PFSK-1 (cell line): ENCODE measurements at regions not wholly inside any gene's neighbourhood (a gene's known extent, or its start where the extent isn't known, plus 50 kb on each side); places are given as distances from the start of the nearest gene placed in this dataset.

Experiments
- POLR2AphosphoS5 ChIP-seq: IDR thresholded peaks from 2 replicates; pipeline ENCODE4 v1.6.1; 2012; ENCODE audit warnings: low read depth, mild to moderate bottlenecking, control low read depth, low read length, moderate library complexity
- TF ChIP-seq, protein P1 (sequence below), 2 experiments: IDR thresholded peaks; 2 replicates each; pipeline versions ENCODE4 v1.6.1 to v1.8.0; 2011 to 2012; ENCODE audit warnings: low read depth in 2 of 2, low read length in 2 of 2, control low read depth in 1 of 2, inconsistent platforms in 1 of 2, mild to moderate bottlenecking in 1 of 2, moderate library complexity in 1 of 2; ENCODE audit not compliant: insufficient read depth in 1 of 2

DNA sequence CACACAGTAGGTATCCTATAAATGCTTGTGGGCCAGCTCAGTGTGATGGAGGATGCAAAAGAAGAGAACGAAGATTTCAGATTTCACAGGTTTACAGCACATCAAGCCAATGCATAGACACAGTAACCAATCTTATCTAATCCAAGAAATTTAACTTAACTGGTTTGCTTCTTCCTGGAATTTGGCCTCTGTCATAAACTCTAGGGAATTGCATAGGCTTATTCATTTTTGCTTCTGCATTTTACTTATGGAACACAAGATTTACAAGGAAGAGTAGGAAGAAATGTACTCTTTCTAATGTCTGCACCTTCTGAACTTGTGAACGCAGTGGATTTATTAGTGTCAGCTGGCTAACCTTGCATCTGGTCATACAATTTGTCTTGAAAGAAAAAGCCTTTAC is 389.4 kb upstream of the NPVF start:
- TF ChIP-seq POLR2AphosphoS5 = no peak
- TF ChIP-seq, protein P1, sequence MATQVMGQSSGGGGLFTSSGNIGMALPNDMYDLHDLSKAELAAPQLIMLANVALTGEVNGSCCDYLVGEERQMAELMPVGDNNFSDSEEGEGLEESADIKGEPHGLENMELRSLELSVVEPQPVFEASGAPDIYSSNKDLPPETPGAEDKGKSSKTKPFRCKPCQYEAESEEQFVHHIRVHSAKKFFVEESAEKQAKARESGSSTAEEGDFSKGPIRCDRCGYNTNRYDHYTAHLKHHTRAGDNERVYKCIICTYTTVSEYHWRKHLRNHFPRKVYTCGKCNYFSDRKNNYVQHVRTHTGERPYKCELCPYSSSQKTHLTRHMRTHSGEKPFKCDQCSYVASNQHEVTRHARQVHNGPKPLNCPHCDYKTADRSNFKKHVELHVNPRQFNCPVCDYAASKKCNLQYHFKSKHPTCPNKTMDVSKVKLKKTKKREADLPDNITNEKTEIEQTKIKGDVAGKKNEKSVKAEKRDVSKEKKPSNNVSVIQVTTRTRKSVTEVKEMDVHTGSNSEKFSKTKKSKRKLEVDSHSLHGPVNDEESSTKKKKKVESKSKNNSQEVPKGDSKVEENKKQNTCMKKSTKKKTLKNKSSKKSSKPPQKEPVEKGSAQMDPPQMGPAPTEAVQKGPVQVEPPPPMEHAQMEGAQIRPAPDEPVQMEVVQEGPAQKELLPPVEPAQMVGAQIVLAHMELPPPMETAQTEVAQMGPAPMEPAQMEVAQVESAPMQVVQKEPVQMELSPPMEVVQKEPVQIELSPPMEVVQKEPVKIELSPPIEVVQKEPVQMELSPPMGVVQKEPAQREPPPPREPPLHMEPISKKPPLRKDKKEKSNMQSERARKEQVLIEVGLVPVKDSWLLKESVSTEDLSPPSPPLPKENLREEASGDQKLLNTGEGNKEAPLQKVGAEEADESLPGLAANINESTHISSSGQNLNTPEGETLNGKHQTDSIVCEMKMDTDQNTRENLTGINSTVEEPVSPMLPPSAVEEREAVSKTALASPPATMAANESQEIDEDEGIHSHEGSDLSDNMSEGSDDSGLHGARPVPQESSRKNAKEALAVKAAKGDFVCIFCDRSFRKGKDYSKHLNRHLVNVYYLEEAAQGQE (IDR thresholded peaks at IDR 0.05; ENCODE audit: insufficient read depth in 1 of 2, low read depth in 2 of 2, low read length in 2 of 2) = no peak
